Kidney epithelial cell (primary cell): ENCODE measurements at regions not wholly inside any gene's neighbourhood (a gene's known extent, or its start where the extent isn't known, plus 50 kb on each side); places are given as distances from the start of the nearest gene placed in this dataset.
A peak's percentile ranks its signal among the peaks of the same experiment; 100 is the strongest.

Source experiments
- DNase-seq: peaks from one replicate; pipeline ENCODE4 v3.0.0-alpha.2; 2010; ENCODE audit warnings: low read depth
- H3K27me3 ChIP-seq: 2 replicates; pipeline ENCODE4 v1.6.0; 2011; ENCODE audit warnings: low read length; ENCODE audit not compliant: control insufficient read depth, insufficient read depth
- H3K36me3 ChIP-seq: 2 replicates; pipeline ENCODE4 v1.5.1; 2011; ENCODE audit warnings: low read length; ENCODE audit not compliant: control insufficient read depth, insufficient read depth
- H3K4me3 ChIP-seq: 2 replicates; pipeline ENCODE4 v1.5.1; 2011; ENCODE audit warnings: low read depth, mild to moderate bottlenecking, control low read depth, low read length
- TF ChIP-seq, protein P1 (sequence below): IDR thresholded peaks from 2 replicates; pipeline ENCODE4 v1.5.1; 2011; ENCODE audit warnings: mild to moderate bottlenecking, moderate library complexity, low read length, control low read depth, inconsistent platforms; ENCODE audit not compliant: insufficient read depth, poor library complexity, severe bottlenecking

DNA sequence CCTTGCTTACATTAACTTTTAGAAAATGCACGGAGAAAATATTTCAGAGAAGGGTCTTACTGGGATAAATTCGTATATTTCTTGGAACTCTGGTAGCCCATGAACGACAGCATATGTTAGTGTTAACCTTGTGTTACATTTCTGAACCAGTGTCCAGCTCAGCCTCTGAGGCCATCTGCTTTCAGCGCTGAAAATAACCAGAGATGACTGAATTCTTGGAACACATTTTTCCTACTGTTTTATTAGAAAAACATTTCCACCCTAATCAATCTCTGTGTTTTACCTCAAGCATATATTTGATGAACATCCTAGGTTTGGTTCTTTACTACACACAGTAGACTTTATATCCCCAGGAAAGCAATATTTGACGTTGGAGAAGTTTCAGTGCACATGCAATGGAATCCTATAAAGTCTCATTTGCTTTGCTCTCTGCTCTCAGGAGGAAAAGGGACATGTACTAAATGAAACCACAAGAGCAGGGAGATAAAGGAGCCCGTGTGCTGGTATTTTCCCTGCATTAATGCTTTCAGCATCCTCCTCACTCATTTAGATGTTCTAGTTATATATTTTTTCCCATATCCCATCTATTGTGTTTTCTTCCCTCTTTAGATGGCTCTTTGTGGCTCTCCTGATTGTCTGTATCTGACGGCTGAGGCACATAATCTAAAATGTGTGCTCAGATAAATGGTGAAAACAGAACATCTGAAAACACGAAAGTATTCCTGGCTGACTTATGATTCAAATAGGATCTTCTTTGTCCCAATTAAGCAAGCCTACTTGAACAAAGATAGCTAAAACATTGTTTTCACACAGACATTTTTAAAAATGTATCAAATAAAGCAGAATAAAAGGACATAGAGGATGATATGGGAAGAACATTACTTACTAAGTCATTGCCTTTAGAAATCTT, 151.7 kb upstream of the KCNMB2 start:
- H3K36me3 ChIP-seq, result no peaks in the 10 kb centered on the region
- no peaks in the 10 kb centered on the region for H3K27me3 ChIP-seq
- DNase-seq, result no peak

DNA sequence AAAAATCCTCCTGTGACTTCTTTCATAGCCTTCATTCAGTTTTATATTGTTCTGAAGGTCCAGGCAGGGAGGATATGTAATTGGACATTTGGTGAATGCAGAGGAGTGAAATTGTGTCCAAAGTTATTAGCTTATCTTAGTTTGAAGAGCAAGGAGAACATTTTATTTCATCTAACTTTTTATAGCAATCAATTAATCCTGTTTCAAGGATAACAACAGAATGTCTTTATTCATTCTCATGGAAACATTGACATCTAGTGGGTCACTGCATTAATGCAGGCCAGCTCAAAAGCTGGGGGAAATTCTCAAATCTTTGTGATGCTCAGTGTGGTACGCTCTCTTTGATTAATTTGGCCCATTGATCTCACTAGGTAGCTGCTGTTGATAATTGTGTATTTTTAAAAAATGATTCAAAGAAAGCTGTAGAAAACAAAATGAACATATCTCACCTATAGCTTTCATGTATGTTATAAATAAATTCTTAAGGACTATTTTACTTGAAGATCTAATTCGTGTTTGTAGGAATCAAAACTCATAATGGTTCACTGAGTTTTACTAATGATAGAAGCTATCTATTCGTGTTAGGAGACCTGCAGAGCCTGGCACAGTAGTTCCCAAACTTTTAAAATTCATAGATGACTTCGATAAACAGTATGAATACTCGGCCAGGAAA, 150.8 kb upstream of the KCNMB2 start:
- H3K36me3 ChIP-seq, result no peaks in the 10 kb centered on the region
- no peak overlapping the region for H3K4me3 ChIP-seq
- no peaks in the 10 kb centered on the region for H3K27me3 ChIP-seq
- DNase-seq, result no peak
- TF ChIP-seq, protein P1, sequence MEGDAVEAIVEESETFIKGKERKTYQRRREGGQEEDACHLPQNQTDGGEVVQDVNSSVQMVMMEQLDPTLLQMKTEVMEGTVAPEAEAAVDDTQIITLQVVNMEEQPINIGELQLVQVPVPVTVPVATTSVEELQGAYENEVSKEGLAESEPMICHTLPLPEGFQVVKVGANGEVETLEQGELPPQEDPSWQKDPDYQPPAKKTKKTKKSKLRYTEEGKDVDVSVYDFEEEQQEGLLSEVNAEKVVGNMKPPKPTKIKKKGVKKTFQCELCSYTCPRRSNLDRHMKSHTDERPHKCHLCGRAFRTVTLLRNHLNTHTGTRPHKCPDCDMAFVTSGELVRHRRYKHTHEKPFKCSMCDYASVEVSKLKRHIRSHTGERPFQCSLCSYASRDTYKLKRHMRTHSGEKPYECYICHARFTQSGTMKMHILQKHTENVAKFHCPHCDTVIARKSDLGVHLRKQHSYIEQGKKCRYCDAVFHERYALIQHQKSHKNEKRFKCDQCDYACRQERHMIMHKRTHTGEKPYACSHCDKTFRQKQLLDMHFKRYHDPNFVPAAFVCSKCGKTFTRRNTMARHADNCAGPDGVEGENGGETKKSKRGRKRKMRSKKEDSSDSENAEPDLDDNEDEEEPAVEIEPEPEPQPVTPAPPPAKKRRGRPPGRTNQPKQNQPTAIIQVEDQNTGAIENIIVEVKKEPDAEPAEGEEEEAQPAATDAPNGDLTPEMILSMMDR, result peak; percentile 66

More for the DNA sequence above, 151.7 kb upstream of the KCNMB2 start:
- TF ChIP-seq, protein P1, result no peak
- H3K4me3 ChIP-seq, result no peak overlapping the region

DNA sequence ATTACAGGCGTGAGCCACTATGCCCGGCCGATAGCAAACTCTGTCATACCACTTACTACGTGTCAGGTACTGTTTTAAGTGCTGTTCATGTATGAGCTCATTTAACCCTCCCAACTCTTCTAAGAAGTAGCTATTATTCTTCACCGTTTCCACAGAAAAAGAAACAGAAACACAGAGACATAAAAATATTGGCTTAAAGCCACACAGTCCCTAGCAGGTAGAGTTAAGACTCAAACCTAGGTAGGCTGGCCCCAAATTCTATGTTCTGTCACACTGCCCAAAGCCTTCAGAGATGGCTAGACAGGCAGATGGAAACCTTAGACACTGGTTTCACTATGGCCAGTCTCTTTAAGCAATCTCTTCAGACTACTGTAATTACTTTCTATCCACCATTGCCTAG, 149.8 kb upstream of the KCNMB2 start:
- no peak for DNase-seq
- TF ChIP-seq, protein P1, result no peak

DNA sequence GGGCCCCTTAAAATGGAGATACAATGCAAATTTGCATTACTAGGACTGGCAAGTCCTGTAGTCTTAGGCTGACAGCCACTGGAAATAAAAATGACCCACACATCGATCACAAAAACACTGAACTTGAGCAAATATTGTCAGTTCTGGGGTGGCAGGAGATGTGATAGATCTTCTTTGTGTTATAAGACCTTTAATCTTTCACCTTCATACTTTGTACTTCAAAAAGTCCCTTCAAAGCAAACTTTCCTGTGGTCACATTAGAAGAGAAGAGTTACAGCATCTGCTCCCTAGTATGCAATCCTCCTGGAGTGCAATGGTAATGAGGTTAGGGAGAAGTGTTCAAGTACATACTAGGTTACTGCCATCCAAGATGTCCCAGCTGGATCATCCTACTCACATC, 149.4 kb upstream of the KCNMB2 start:
- Histone ChIP-seq H3K27me3 (no peaks in the 10 kb centered on the region), H3K4me3 (no peak overlapping the region), H3K36me3 (no peaks in the 10 kb centered on the region)
- no peak for DNase-seq
- TF ChIP-seq, protein P1, result no peak

More for the DNA sequence above, 149.8 kb upstream of the KCNMB2 start:
- H3K4me3 ChIP-seq, result no peak overlapping the region
- no peaks in the 10 kb centered on the region for H3K27me3 ChIP-seq
- H3K36me3 ChIP-seq, result no peaks in the 10 kb centered on the region

DNA sequence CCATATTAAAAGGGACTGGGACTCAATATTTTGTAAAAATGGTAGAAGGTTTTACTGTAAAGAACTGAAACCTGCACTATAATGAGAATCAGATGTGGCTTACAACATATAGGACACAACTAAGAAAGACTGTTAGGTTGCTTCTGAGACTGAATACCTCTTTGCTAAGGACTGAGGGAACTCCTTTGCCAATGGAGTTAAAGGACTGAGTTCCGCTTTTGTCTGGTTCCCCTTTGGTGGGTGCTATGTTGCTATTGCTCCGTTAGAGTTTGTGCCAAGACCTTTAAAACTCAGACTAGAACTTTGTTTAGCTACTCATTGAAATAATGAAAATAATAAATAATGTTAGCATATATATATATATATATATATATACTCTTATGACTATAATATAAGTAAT, 147.8 kb upstream of the KCNMB2 start:
- no peaks in the 10 kb centered on the region for H3K36me3 ChIP-seq
- TF ChIP-seq, protein P1, result no peak
- no peak for DNase-seq
- no peaks in the 10 kb centered on the region for H3K27me3 ChIP-seq
- no peak overlapping the region for H3K4me3 ChIP-seq
